Left colon (tissue), 2 donors: ENCODE measurements at regions not wholly inside any gene's neighbourhood (a gene's known extent, or its start where the extent isn't known, plus 50 kb on each side); places are given as distances from the start of the nearest gene placed in this dataset.
"Not testable (repeated sequence)": the region's sequence is repeated elsewhere in the genome, so short reads cannot be mapped to it uniquely, and the experiment has no call there.

Experiments used
- ATAC-seq: fragments of 200-7000 bp; cut with Tn5 transposase; one replicate; pipeline ENCODE4 v1.9.1; 2020; ENCODE audit warnings: mild to moderate bottlenecking, moderate library complexity
- DNase-seq, 2 donors: peaks; one replicate each; pipeline ENCODE4 v3.0.0-alpha.2; 2020
- intact Hi-C, 2 donors: fragments of 100-400 bp; cut with DNase I in 1 of 2; cut with micrococcal nuclease in 1 of 2; formaldehyde crosslinking; loops; one replicate each; pipeline versions ENCODE4 v1.11.2 to v1.14.0; 2022; cut with DNase I, micrococcal nuclease
- donor health status: DM: no; HTN: no; CAD: no.
- donor health status: DM: yes; HTN: yes; CAD: no.

DNA sequence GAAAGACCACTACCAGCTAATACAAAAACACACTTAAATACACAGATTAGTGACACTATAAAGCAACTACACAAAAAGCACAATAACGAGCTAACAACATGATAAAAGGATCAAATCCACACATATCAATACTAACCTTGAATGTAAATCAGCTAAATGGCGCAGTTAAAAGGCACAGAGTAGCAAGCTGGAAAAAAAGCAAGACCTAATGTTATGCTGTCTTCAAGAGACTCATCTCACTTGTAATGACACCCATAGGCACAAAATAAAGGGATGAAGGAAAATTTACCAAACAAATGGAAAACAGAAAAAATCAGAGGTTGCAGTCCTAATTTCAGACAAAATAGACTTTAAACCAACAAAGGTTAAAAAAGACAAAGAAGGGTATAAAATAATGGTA lies 86.3 kb downstream of the NUS1 start:
- DNase-seq (no peak), ATAC-seq (no peak)
- intact Hi-C loops = no loop called here

DNA sequence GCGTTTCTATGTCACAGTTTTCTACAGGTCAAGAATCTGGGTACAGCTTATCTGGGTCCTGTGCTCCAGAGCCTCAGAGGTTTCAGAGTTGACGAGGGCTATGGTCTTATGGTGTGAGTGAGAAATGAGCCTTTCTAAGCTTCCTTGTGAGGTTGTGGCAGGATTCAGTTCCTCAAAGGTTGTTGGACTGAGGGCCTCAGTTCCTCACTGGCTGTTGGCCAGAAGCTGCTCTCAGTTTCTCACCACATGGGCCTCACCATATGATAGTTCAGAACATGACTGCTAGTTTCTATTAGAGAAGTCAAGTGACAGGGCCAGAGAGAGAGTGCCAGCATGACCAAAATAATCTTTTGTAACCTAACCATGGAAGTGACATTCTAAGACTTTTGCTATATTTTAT lies 96.1 kb downstream of the NUS1 start:
- peak in 1 of 2 donors; percentile 8 for DNase-seq
- intact Hi-C loops = no loop called here
- no peak for ATAC-seq

DNA sequence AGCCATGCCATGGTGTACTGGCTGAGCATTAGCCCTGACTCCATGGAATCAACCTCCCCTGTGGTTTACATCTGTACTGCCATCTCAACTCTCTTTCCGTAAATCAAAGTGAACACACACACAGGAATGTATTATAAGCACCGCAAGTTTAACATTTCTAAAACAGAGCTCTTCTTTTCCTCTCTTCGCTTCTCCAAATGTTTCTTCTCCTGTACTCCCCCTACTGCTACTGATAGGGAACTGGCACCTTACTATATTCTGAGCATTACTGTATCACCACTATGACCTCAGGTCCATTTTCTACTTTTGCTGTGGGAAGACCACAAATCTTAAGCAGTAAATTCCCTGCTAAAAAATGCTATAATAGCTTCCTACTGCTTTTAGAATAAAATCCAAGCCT lies 101.2 kb downstream of the NUS1 start:
- intact Hi-C loops = no loop called here
- ATAC-seq (no peak), DNase-seq (no peak)

- DNase-seq (no peak), ATAC-seq (no peak)
- intact Hi-C loops = no loop called here
These were observed 106.3 kb downstream of the NUS1 start for GRCh38 chr6:117781550-117781949.

- no peak for ATAC-seq
- intact Hi-C loops = no loop called here
- no peak for DNase-seq
These were observed 108.0 kb downstream of the NUS1 start for GRCh38 chr6:117783279-117783678.

DNA sequence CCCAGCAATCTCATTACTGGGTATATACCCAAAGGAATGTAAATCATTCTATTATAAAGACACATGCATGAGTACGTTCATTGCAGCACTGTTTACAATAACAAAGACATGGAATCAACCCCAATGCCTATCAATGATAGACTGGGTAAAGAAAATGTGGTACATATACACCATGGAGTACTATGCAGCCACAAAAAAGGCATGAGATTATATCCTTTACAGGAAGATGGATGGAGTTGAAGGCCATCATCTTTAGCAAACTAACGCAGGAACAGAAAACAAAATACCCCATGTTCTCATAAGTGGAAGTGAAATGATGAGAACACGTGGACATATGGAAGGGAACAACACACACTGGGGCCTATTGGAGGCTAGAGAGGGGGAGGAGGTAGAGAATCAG lies 115.7 kb downstream of the NUS1 start:
- ATAC-seq (no peak), DNase-seq (no peak)
- intact Hi-C loops = no loop called here

- DNase-seq = no peak
- ATAC-seq = no peak
- intact Hi-C loops = no loop called here
These were observed 111.8 kb upstream of the SLC35F1 start for GRCh38 chr6:117795234-117795633.

GRCh38 chr6:117798819-117799218 lies 108.2 kb upstream of the SLC35F1 start:
- intact Hi-C loops, ATAC-seq, DNase-seq: not testable (repeated sequence)

- intact Hi-C loops = no loop called here
- no peak for DNase-seq
- ATAC-seq = no peak
These were observed 96.8 kb upstream of the SLC35F1 start for GRCh38 chr6:117810269-117810668.

DNA sequence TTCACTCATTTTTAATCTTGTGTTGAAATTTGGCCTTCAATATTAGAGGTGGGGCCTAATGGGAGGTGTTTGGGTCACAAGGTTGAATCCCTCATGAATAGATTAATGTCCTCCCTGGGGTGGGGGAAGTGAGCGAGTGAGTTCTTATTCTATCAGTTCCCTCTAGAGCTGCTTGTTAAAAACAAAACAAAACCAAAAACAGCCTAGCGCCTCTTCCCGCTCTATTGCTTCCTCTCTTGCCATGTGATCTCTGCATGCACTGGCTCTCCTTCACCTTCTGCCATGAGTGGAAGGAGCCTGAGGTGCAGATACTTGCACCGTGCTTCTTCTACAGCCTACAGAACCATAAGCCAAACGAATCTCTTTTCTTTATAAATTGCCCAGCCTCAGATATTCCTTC lies 89.6 kb upstream of the SLC35F1 start:
- intact Hi-C loops = no loop called here
- DNase-seq (no peak), ATAC-seq (no peak)

DNA sequence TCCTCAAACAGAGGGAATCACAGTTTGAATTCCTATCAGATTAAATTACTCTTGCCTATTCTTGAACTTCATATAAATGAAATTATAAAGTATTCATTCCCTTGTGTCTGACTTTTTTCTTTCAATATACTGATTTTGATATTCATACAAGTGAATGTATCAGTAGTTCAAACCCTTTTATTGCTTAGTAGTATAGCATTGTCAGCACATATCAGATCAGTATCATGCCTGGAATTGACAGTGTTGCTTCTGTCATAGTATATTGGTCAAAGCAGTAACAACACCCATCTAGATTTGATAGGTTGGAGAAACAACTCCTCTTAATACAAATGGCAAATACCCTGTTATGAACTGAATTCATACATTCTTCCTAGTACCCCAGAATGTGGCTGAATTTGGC lies 89.1 kb upstream of the SLC35F1 start:
- DNase-seq (no peak), ATAC-seq (no peak)
- intact Hi-C loops = no loop called here

DNA sequence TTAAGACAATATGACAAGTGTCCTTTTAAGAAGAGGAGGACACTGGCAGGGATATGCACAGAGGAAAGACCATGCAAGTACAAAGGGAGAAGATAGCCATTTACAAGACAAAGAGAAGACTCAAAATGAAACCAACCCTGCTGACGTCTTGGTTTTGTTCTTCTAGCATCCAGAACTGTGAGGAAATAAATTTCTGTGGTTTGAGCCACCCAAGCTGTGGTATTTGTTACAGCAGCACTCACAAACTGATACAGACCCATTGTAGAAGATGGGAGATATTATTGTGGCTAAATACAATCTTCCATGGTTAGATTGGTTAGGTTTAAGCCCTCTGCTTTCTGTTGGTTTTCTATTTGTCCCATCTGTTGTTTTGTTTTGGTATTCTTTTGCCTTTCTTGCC lies 88.6 kb upstream of the SLC35F1 start:
- ATAC-seq (no peak), DNase-seq (no peak)
- intact Hi-C loops = no loop called here

GRCh38 chr6:117829594-117830319 lies 77.3 kb upstream of the SLC35F1 start:
- intact Hi-C loops = no loop called here
- no peak for DNase-seq
- ATAC-seq = no peak

DNA sequence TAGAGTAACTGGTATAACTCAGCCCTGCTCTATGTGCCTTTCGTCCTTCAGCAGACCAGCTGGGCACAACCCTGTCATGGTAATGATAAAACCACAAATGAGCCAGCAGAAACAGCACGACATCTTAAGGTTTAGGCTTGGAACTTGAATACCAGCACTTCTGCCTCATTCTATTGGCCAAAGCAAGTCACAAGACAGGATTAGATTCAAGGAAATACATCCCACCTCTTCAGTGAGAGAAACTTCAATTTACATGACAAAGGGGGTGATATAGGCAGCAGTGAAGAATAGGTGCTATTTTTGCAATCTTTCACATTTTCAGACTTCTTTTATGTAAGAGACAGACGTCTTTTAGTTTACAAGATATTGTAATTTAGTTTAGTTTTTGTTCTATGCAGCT lies 69.8 kb upstream of the SLC35F1 start:
- intact Hi-C loops = no loop called here
- DNase-seq (no peak), ATAC-seq (no peak)

GRCh38 chr6:117840541-117840983 lies 66.5 kb upstream of the SLC35F1 start:
- DNase-seq = no peak
- ATAC-seq = no peak
- intact Hi-C loops = no loop called here

DNA sequence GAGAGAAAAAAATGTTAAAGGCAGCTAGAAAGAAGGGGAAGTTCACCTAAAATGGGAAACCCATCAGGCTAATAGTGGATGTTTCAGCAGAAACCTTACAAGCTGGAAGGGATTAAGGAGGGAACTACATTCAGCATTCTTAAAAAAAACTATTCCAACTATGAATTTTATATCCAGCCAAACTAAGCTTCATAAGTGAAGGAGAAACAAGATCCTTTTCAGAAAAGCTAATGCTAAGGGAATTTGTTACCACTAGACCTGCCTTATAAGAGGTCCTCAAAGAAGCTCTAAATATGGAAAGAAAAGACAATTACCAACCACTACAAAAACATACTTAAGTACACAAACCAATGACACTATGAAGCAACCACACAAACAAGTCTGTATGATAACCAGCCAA lies 59.2 kb upstream of the SLC35F1 start:
- DNase-seq (no peak), ATAC-seq (no peak)
- intact Hi-C loops = no loop called here

GRCh38 chr6:117849087-117849486 lies 58.0 kb upstream of the SLC35F1 start:
- intact Hi-C loops = no loop called here
- no peak for ATAC-seq
- DNase-seq = no peak
